DOHH2 (cell line): ENCODE measurements at regions not wholly inside any gene's neighbourhood (a gene's known extent, or its start where the extent isn't known, plus 50 kb on each side); places are given as distances from the start of the nearest gene placed in this dataset.

ENCODE experiments used
- EZH2phosphoT487 ChIP-seq: fragments of 200-600 bp; sonication (generic); IDR thresholded peaks from 2 replicates; pipeline ENCODE4 v1.6.1; 2017; ENCODE audit warnings: borderline replicate concordance, mild to moderate bottlenecking, antibody characterized with exemption, low read length, moderate library complexity, mixed read lengths
- TF ChIP-seq, protein P1 (sequence below): fragments of 200-600 bp; sonication (generic); IDR thresholded peaks from one replicate; pipeline ENCODE4 v1.5.1; 2014; ENCODE audit warnings: antibody characterized with exemption, mild to moderate bottlenecking, low read depth, low read length; ENCODE audit not compliant: poor library complexity, severe bottlenecking

DNA sequence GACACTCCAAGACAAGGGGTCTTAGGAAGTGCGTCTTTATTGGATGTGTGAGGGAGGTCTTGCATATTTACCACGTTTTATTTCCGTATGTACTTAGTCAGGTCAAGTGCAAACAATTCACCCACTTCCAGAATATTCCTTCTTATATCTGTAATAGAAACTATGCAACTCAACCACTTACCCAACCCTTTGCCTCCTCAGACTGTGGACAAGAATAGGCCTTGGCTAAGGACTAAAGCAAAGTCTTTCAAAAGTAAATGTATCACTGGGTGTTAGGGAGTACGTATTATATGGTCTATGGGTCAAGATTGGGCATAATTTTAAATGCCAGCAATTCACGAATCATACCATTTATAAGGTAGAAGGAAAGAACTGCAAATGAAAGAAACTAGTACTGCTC, 484.8 kb downstream of the MBD2 start:
- TF ChIP-seq, protein P1, sequence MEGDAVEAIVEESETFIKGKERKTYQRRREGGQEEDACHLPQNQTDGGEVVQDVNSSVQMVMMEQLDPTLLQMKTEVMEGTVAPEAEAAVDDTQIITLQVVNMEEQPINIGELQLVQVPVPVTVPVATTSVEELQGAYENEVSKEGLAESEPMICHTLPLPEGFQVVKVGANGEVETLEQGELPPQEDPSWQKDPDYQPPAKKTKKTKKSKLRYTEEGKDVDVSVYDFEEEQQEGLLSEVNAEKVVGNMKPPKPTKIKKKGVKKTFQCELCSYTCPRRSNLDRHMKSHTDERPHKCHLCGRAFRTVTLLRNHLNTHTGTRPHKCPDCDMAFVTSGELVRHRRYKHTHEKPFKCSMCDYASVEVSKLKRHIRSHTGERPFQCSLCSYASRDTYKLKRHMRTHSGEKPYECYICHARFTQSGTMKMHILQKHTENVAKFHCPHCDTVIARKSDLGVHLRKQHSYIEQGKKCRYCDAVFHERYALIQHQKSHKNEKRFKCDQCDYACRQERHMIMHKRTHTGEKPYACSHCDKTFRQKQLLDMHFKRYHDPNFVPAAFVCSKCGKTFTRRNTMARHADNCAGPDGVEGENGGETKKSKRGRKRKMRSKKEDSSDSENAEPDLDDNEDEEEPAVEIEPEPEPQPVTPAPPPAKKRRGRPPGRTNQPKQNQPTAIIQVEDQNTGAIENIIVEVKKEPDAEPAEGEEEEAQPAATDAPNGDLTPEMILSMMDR: no peak
- no peak for TF ChIP-seq EZH2phosphoT487
